A673 (cell line): ENCODE measurements at regions not wholly inside any gene's neighbourhood (a gene's known extent, or its start where the extent isn't known, plus 50 kb on each side); places are given as distances from the start of the nearest gene placed in this dataset.

Experiments used
- BruUV-seq: library from RNA; stranded (reverse); fragments of 400-500 nt; replicated peaks from 2 replicates; lab custom pipeline; 2021; lab: Mats Ljungman, UMichigan
- CTCF ChIA-PET: fragments of 300-600 bp; sonication (Branson Sonifier 250); formaldehyde crosslinking; loops from one replicate; lab custom pipeline; 2022; ENCODE audit warnings: antibody characterized with exemption; lab: Charles Lee
- POLR2A ChIA-PET: fragments of 300-600 bp; sonication (Branson Sonifier 250); formaldehyde crosslinking; loops from one replicate; lab custom pipeline; 2022; ENCODE audit warnings: antibody characterized with exemption; ENCODE audit not compliant: low non-redundant PET; lab: Charles Lee
- DNase-seq: peaks from one replicate; pipeline ENCODE4 v3.0.0-alpha.2; 2015; ENCODE audit warnings: low spot score
- H3K27ac ChIP-seq: fragments of 200-600 bp; sonication (generic); 2 replicates; pipeline ENCODE4 v1.5.1; 2016; ENCODE audit warnings: mixed run types, low read depth, mild to moderate bottlenecking, mixed read lengths, antibody characterized with exemption, low read length; ENCODE audit not compliant: poor library complexity, severe bottlenecking
- H3K27me3 ChIP-seq: fragments of 200-600 bp; sonication (generic); replicated peaks from 2 replicates; pipeline ENCODE4 v1.6.1; 2017; ENCODE audit warnings: mixed run types, low read depth, mild to moderate bottlenecking, mixed read lengths, antibody characterized with exemption, low read length; ENCODE audit not compliant: insufficient read depth, poor library complexity
- H3K36me3 ChIP-seq: fragments of 200-600 bp; sonication (generic); 2 replicates; pipeline ENCODE4 v1.6.1; 2016; ENCODE audit warnings: mixed run types, mild to moderate bottlenecking, mixed read lengths, antibody characterized with exemption, low read length; ENCODE audit not compliant: insufficient read depth, poor library complexity, severe bottlenecking
- H3K4me1 ChIP-seq: fragments of 200-600 bp; sonication (generic); 2 replicates; pipeline ENCODE4 v1.6.1; 2017; ENCODE audit warnings: mixed run types, mild to moderate bottlenecking, mixed read lengths, antibody characterized with exemption, low read length; ENCODE audit not compliant: insufficient read depth, poor library complexity, severe bottlenecking
- H3K4me3 ChIP-seq: fragments of 200-600 bp; sonication (generic); 2 replicates; pipeline ENCODE4 v1.5.1; 2016; ENCODE audit warnings: low read depth, mixed run types, mild to moderate bottlenecking, mixed read lengths, low read length; ENCODE audit not compliant: poor library complexity, severe bottlenecking
- H3K9me3 ChIP-seq: fragments of 200-600 bp; sonication (generic); 2 replicates; pipeline ENCODE4 v1.6.1; 2016; ENCODE audit warnings: mixed run types, low read depth, mild to moderate bottlenecking, mixed read lengths, antibody characterized with exemption, low read length; ENCODE audit not compliant: poor library complexity, severe bottlenecking
- EZH2 ChIP-seq: fragments of 200-600 bp; sonication (generic); IDR thresholded peaks from 2 replicates; pipeline ENCODE4 v1.6.1; 2017; ENCODE audit warnings: borderline replicate concordance, low read depth, mild to moderate bottlenecking, mixed read lengths, antibody characterized with exemption, low read length; ENCODE audit not compliant: poor library complexity, severe bottlenecking
- intact Hi-C: fragments of 100-400 bp; cut with micrococcal nuclease; formaldehyde crosslinking; loops from one replicate; pipeline ENCODE4 v1.10.0; 2022; ENCODE audit not compliant: unreplicated experiment
- TF ChIP-seq, protein P1 (sequence below): fragments of 300-800, 200-600 bp; sonication (generic); conservative IDR thresholded peaks from 2 replicates; pipeline ENCODE4 v1.5.1; 2017; ENCODE audit warnings: low read depth, mild to moderate bottlenecking, antibody characterized with exemption, low read length, moderate library complexity, mixed read lengths

DNA sequence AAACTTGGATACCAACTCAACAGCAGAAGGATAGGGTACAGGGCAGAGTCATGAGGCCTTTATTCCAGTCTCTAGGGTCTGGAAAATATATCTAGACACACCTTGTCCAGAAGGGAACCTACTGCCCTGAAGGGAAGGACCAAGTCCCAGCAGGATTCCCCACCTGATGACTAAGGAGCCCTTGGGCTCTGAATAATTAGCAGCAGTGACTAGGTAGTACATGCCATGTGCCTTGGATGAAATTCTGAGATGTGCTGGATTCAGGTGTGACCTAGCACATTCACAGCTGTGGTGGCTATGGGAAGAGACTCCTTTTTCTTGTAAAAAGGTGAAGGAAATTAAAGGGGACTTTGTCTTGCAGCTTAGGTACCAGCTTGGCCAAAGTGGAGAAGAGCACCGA lies 364.3 kb upstream of the PTCHD4 start:
- no peaks in the 10 kb centered on the region for H3K9me3 ChIP-seq
- no peak overlapping the region for H3K4me3 ChIP-seq
- no peaks in the 10 kb centered on the region for H3K36me3 ChIP-seq
- BruUV-seq = no TSS peak
- ChIA-PET CTCF (no interaction called here), POLR2A (no interaction called here)
- H3K27me3 ChIP-seq = no peaks in the 10 kb centered on the region
- no peak for DNase-seq
- H3K27ac ChIP-seq = no peak overlapping the region
- intact Hi-C loops = no loop called here
- TF ChIP-seq, protein P1, sequence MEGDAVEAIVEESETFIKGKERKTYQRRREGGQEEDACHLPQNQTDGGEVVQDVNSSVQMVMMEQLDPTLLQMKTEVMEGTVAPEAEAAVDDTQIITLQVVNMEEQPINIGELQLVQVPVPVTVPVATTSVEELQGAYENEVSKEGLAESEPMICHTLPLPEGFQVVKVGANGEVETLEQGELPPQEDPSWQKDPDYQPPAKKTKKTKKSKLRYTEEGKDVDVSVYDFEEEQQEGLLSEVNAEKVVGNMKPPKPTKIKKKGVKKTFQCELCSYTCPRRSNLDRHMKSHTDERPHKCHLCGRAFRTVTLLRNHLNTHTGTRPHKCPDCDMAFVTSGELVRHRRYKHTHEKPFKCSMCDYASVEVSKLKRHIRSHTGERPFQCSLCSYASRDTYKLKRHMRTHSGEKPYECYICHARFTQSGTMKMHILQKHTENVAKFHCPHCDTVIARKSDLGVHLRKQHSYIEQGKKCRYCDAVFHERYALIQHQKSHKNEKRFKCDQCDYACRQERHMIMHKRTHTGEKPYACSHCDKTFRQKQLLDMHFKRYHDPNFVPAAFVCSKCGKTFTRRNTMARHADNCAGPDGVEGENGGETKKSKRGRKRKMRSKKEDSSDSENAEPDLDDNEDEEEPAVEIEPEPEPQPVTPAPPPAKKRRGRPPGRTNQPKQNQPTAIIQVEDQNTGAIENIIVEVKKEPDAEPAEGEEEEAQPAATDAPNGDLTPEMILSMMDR = no peak
- TF ChIP-seq EZH2 = no peak
- H3K4me1 ChIP-seq = no peaks in the 10 kb centered on the region

DNA sequence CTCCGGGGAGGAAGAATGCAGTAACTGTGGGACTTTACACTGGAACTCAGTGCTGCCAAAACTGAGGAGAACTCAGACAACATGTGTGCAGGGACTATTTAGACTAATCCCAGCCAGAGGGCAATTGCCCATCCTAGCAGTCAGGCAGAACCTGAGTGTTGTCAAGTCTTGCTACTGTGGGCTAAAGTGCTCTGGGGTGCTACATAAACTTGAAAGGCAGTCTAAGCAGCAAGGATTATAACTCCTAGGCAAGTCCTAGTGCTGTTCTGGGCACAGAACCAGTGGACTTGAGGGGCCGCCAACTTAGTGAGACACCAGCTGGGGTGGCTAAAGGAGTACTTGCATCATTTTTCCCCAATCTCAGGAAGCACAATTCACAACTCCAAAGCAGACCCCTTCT lies 363.8 kb upstream of the PTCHD4 start:
- no peak for DNase-seq
- BruUV-seq = no TSS peak
- no peaks in the 10 kb centered on the region for H3K4me1 ChIP-seq
- no peak overlapping the region for H3K27ac ChIP-seq
- no peaks in the 10 kb centered on the region for H3K27me3 ChIP-seq
- H3K9me3 ChIP-seq = no peaks in the 10 kb centered on the region
- no peaks in the 10 kb centered on the region for H3K36me3 ChIP-seq
- no peak for TF ChIP-seq EZH2
- TF ChIP-seq, protein P1 = no peak
- POLR2A ChIA-PET = no interaction called here
- intact Hi-C loops = no loop called here
- CTCF ChIA-PET = no interaction called here
- no peak overlapping the region for H3K4me3 ChIP-seq

DNA sequence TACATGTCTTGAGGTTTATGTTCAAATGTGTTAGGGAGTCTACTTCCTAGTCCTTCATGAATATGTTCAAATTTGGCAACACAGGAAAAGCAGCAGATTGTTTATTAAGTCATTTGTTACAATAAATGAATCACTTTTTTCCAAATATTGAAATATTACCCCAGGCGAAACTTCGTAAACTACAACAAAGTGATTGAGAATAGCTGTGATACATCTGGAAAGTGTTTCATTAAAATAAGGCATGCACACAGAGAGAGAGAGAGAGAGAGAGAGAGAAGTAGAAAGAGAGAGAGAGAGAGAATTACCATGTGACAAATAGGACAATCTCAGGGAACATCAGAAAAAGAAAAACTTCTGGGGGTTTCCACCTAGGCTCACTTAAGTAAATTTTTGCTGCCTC lies 363.1 kb upstream of the PTCHD4 start:
- DNase-seq = no peak
- TF ChIP-seq, protein P1 = no peak
- no peak for TF ChIP-seq EZH2
- H3K27me3 ChIP-seq = no peaks in the 10 kb centered on the region
- H3K4me3 ChIP-seq = no peak overlapping the region
- POLR2A ChIA-PET = no interaction called here
- no peaks in the 10 kb centered on the region for H3K4me1 ChIP-seq
- CTCF ChIA-PET = no interaction called here
- H3K9me3 ChIP-seq = no peaks in the 10 kb centered on the region
- no peaks in the 10 kb centered on the region for H3K36me3 ChIP-seq
- no TSS peak for BruUV-seq
- intact Hi-C loops = no loop called here
- no peak overlapping the region for H3K27ac ChIP-seq

DNA sequence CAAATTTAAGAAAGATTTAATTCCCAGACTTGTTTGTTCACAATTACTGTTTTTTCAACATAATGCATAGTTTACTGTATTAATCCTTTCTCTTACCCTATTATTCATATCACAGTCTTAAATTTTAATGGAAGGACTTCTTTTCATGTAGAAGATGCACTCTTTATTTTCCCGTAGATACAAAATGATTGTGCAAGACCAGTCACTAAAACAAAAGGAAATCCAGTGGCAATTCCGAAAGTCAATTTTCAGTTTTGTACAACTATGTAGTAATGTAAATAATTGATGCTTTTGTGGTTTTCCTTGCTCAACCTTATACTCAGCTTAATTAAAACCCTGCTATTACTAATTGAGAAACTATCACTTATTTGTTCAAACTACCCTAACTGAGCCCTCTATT lies 361.5 kb upstream of the PTCHD4 start:
- BruUV-seq = no TSS peak
- H3K36me3 ChIP-seq = no peaks in the 10 kb centered on the region
- POLR2A ChIA-PET = no interaction called here
- no peaks in the 10 kb centered on the region for H3K9me3 ChIP-seq
- no peak for DNase-seq
- intact Hi-C loops = no loop called here
- H3K4me1 ChIP-seq = no peaks in the 10 kb centered on the region
- H3K27me3 ChIP-seq = no peaks in the 10 kb centered on the region
- TF ChIP-seq, protein P1 = no peak
- no peak for TF ChIP-seq EZH2
- CTCF ChIA-PET = no interaction called here
- H3K27ac ChIP-seq = no peak overlapping the region
- H3K4me3 ChIP-seq = no peak overlapping the region
